ENCODE measurements at regions not wholly inside any gene's neighbourhood (a gene's known extent, or its start where the extent isn't known, plus 50 kb on each side); places are given as distances from the start of the nearest gene placed in this dataset.

- TF ChIP-seq CTCF (IDR thresholded peaks at IDR 0.05): no peak
- TF ChIP-seq POLR2A (IDR thresholded peaks at IDR 0.05): no peak
Observed at GRCh38 chr5:28265877-28266276, 1227.5 kb upstream of the CDH9 start.

Data from testis (tissue), 2 donors.